Effector memory CD8-positive, alpha-beta T cell (primary cell): ENCODE measurements at regions not wholly inside any gene's neighbourhood (a gene's known extent, or its start where the extent isn't known, plus 50 kb on each side); places are given as distances from the start of the nearest gene placed in this dataset.
A peak's percentile ranks its signal among the peaks of the same experiment; 100 is the strongest.

Source experiments
- ATAC-seq: fragments of 150-1000 bp; cut with Tn5 transposase; replicated peaks from 2 replicates; pipeline ENCODE4 v1.10.0; 2021; ENCODE audit warnings: mild to moderate bottlenecking, moderate library complexity
- DNase-seq, 3 experiments: peaks; one replicate each; pipeline ENCODE4 v3.0.0; 2021
- H3K27ac Mint-ChIP-seq, 2 donors: one replicate each; pipeline ENCODE4 v1.8.0; 2022; ENCODE audit warnings: mild to moderate bottlenecking in 2 of 2, mixed read lengths in 2 of 2, moderate library complexity in 2 of 2
- H3K27me3 Mint-ChIP-seq, 2 donors: one replicate each; pipeline ENCODE4 v1.8.0; 2022; ENCODE audit warnings: mixed read lengths in 2 of 2
- H3K36me3 Mint-ChIP-seq: one replicate; pipeline ENCODE4 v1.8.0; 2022; ENCODE audit warnings: mild to moderate bottlenecking, moderate library complexity, mixed read lengths; ENCODE audit not compliant: insufficient read depth
- H3K4me1 Mint-ChIP-seq, 2 donors: one replicate each; pipeline ENCODE4 v1.8.0; 2022; ENCODE audit warnings: low read depth in 2 of 2, mixed read lengths in 2 of 2
- H3K4me3 Mint-ChIP-seq, 2 donors: one replicate each; pipeline ENCODE4 v1.8.0; 2022; ENCODE audit warnings: mild to moderate bottlenecking in 2 of 2, mixed read lengths in 2 of 2, moderate library complexity in 2 of 2
- H3K9me3 Mint-ChIP-seq, 2 donors: one replicate each; pipeline ENCODE4 v1.8.0; 2022; ENCODE audit warnings: mixed read lengths in 2 of 2

DNA sequence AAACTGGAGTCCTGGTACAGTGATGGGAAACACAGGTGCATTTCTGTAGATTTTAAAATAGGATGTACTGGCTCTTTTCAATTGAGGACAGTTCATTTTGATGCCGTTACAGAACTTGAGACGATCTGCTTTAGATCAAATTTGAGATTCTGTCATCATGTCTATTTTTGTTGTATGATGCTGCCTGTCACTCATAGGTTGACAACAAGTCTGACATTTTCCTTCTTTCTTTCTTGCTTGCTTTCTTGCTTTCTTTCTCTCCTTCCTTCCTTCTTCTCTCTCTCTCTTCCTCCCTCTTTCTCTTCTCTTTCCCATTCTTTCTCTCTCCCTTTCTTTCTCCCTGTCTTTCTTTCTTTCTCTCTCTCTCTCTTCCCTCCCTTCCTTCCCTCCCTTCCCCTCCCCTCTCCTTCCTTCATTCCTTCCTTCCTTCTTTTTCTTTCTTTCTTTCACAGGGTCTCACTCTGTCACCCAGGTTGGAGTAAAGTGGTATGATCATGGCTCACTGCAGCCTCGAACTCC, 152.6 kb upstream of the SGK1 start:
- DNase-seq: no peak
- H3K9me3 Mint-ChIP-seq: no peaks in the 10 kb centered on the region
- no peak overlapping the region for H3K4me3 Mint-ChIP-seq
- H3K36me3 Mint-ChIP-seq: no peaks in the 10 kb centered on the region
- ATAC-seq: no peak
- no peak overlapping the region for H3K27ac Mint-ChIP-seq
- H3K4me1 Mint-ChIP-seq: no peaks in the 10 kb centered on the region
- no peaks in the 10 kb centered on the region for H3K27me3 Mint-ChIP-seq

DNA sequence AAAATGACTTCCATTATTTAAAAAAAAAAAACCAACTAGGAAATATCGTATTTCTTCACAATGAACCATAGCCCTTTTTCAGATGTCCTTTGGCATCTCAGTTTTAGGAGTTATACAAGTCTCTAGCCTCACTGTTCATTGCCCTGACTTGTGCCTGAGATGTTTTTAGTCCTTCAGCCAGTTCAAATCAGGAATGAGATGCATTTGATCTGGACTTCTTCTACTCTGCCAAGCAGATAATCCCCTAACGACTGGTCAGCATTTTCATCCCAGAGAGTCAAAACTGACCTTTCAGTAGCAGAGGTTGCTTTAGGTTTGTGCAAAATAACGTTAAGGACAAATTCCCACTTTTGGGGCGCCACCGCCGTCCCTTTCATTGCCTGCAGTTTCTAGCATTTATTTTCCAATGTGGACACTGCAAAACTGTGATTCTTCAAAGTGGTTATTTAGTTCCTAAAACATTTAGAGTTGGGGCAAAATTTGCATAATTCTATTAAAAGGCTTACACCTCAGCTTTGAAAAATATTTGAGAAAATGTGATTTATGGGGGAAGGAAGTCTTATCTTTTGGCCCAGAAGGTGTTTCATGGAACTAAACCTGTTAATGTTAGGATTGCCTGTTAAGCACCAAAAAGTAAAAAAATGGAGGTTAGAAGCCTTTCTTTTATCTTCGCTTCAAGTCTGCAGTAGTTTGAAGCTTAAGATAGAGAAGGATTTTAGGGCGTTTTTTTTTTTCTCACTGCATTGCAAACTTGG, 152.0 kb upstream of the SGK1 start:
- Mint-ChIP-seq H3K4me3 (no peak overlapping the region), H3K4me1 (no peaks in the 10 kb centered on the region), H3K9me3 (no peaks in the 10 kb centered on the region), H3K27ac (no peak overlapping the region), H3K36me3 (no peaks in the 10 kb centered on the region), H3K27me3 (no peaks in the 10 kb centered on the region)
- DNase-seq (no peak), ATAC-seq (no peak)

DNA sequence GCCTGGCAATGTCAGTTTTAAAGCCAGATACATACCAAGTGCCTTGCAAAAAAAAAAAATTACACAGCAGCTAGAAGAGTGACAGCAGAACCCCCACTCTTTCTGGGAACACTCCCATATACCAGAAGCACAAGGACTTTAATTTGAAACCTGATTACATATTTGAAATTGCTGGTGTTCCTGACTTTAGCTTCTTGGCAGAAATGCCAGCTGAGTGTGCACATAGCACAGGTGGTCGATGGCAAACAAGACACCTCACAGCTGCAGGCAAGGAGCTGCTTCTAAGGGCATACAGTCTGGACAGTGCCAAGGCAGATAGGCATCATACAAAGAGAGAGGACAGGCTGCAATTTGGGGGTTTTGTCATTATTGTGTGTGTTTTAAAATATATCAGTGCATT, 150.7 kb upstream of the SGK1 start:
- Mint-ChIP-seq H3K9me3 (no peaks in the 10 kb centered on the region), H3K27me3 (no peaks in the 10 kb centered on the region), H3K4me1 (no peaks in the 10 kb centered on the region), H3K4me3 (no peak overlapping the region), H3K27ac (no peak overlapping the region), H3K36me3 (no peaks in the 10 kb centered on the region)
- ATAC-seq (no peak), DNase-seq (no peak)

DNA sequence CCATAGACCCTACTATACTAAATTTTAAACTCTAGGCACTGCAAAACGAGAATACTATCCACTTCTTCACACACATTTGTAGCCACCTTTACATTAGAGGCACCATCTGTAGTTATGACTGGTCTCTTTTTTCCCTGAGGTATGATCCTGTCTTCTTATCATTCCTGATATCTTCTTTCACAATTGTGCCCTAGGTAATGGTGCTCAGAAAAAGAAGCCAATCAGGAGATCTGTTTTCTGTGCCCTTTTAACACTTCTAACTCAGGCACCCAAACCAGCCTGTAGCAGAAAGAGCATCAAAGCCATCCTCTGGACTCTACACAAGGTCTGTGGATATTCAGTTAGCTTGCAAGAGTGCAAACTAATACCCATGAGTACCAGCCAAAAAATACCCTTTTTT, 149.7 kb upstream of the SGK1 start:
- Mint-ChIP-seq H3K4me1 (no peaks in the 10 kb centered on the region), H3K27ac (no peak overlapping the region), H3K27me3 (no peaks in the 10 kb centered on the region), H3K36me3 (no peaks in the 10 kb centered on the region), H3K9me3 (no peaks in the 10 kb centered on the region), H3K4me3 (no peak overlapping the region)
- ATAC-seq (no peak), DNase-seq (no peak)

DNA sequence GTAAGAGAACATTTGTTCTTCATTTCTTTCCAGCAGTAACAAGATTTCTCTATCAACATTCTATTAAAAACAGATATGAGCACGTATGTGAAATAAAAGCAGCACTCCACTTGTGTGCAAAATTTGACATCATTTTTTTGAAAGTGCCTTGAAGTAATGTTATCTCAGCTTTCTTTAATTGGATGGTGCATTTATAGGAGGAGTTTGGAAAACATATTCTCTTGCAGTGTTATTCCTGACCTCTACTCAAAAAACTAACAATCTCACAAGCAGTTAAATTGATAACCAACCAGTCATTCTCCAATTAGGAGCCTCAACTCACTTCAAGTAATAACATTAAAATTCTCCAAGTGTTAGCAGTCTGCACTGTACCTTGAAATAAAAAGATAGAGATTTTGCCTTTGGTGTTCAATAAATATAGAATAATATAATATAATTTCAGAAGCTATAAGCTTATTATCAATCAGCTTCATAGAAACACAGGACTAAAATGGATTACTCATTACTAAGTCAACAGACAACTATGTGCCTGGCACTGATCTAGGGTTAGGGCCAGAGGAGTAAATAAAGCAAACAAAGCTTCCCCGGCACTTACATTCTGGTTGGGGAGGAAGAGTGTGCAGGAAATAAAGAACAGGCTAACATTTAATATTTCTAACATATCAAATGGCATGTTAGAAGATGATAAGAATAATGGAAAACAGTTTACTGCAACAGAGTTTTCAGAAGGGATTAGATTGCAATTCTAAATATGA, 149.0 kb upstream of the SGK1 start:
- H3K9me3 Mint-ChIP-seq: no peaks in the 10 kb centered on the region
- H3K4me3 Mint-ChIP-seq: no peak overlapping the region
- H3K27ac Mint-ChIP-seq: no peak overlapping the region
- ATAC-seq (no peak), DNase-seq (no peak)
- H3K36me3 Mint-ChIP-seq: no peaks in the 10 kb centered on the region
- no peaks in the 10 kb centered on the region for H3K27me3 Mint-ChIP-seq
- no peaks in the 10 kb centered on the region for H3K4me1 Mint-ChIP-seq

DNA sequence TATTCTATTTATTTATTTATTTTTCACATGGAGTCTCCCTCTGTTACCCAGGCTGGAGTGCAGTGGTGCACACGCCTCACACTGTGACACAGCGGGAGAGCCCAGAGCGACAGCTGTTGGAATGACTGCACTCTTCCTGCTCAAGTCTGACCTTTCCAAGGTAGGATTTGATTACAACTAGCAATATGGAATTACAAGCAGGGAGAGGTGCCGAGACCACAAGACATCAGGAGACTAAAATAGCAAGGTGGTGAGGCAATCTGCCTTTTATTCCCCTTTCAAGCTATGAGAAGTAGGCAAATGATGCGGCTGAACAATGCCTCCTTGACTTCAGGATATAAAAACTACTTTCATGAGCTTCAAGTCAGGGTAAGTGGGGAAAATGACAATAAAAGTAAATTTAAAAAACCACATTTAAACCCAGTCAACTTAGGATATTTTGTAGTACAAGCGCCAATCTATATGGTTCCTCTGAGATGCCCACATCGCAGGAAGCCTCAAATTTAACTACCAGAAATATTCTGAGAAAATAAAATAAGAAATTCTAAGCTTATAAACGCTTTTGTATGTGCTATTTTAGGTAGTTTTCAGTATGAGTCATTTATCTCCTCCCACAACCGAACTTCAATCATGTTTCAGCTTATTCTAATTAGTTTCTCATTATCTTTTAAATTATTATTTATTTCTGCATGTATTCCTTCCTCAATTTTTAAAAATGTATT, 146.9 kb upstream of the SGK1 start:
- Mint-ChIP-seq H3K4me3 (no peak overlapping the region), H3K36me3 (no peaks in the 10 kb centered on the region), H3K27ac (no peak overlapping the region), H3K4me1 (no peaks in the 10 kb centered on the region), H3K9me3 (no peaks in the 10 kb centered on the region), H3K27me3 (peaks cover 0 to 3% of the 10 kb centered on the region in 2 donors)
- ATAC-seq: no peak
- DNase-seq: no peak

DNA sequence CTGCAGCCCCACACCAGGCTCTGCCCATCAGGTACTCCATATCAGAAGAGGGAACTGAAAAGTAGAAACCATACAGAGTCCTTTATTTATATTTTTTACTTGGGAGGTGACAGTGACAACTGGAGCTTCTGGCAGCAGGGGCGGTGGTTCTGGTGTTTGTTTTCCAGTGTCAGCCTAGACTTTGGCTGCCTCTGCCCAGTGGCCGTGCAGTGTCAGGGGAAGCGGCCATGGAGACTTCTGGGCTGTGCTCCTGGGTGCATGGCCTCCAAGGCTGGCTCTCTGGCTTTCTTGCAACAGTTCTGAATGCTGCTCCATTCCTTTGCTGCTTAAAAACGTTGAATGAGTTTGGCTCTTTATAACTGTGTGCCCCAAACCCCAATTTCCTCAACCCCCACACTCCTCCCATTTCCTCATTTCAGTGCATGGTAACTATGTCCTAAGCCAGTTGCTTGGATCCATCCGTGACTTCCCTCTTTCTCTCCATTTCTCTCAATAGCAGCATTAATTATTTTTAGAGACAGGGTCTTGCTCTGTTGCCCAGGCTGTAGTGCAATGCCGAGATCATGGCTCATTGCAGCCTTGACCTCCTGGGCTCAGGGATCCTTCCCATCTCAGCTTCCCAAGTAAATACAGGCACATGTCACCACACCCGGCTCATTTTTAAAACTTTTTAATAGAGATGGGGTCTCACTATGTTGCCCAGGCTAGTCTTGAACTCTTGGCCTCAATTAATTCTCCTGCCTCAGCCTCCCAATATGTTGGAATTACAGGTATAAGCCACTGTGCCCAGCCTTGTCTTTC, 141.1 kb upstream of the SGK1 start:
- Mint-ChIP-seq H3K27ac (no peak overlapping the region), H3K4me3 (no peak overlapping the region), H3K9me3 (no peaks in the 10 kb centered on the region), H3K27me3 (peaks cover 0 to 6% of the 10 kb centered on the region in 2 donors), H3K4me1 (peaks cover 4 to 6% of the 10 kb centered on the region in 2 donors), H3K36me3 (no peaks in the 10 kb centered on the region)
- DNase-seq (no peak), ATAC-seq (no peak)

DNA sequence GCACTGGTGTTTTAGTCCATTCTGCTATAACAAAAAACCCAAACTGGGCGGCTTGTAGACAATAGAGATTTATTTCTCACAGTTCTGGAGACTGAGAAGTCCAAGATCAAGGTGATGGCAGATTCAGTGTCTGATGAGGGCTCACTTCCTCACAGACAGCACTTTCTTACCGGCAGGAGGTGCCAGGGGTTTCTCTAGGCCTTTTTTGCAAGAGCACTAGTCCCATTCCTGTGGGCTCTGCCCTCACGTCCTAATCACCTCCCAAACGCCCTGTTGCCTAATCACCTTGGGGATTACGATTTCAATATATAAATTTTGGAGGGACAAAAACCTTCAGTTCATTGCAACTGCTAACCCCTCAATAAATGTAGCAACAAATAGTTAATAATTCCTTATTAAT, 140.0 kb upstream of the SGK1 start:
- peaks cover 0 to 6% of the 10 kb centered on the region in 2 donors for H3K27me3 Mint-ChIP-seq
- peaks cover 4 to 6% of the 10 kb centered on the region in 2 donors for H3K4me1 Mint-ChIP-seq
- DNase-seq: no peak
- H3K9me3 Mint-ChIP-seq: no peaks in the 10 kb centered on the region
- no peak overlapping the region for H3K27ac Mint-ChIP-seq
- ATAC-seq: no peak
- no peaks in the 10 kb centered on the region for H3K36me3 Mint-ChIP-seq
- no peak overlapping the region for H3K4me3 Mint-ChIP-seq

DNA sequence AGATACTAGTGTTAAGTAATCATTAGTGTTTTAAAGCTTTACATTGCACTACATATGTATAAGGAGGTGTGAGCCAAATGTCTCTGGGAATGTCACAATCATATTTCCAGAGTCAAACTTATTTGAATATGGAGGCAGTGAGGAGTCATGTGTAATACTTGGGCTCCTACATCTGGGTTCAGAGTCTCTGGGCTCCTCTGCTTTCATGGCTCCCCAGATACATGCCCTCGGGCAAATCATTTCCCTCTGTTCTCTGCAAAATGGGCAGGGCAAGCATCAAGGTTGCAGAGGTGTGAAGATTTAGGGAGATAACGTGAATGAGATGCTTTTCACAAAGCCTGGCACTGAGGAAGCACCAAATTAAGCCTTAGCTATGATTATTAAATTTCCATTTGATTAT, 138.3 kb upstream of the SGK1 start:
- Mint-ChIP-seq H3K27me3 (peaks cover 0 to 6% of the 10 kb centered on the region in 2 donors), H3K27ac (no peak overlapping the region), H3K9me3 (no peaks in the 10 kb centered on the region), H3K4me1 (peaks cover 4 to 6% of the 10 kb centered on the region in 2 donors), H3K36me3 (peaks cover 3% of the 10 kb centered on the region), H3K4me3 (no peak overlapping the region)
- ATAC-seq: peak; percentile 95
- peak; percentile 14 to 20 (median 17) for DNase-seq

DNA sequence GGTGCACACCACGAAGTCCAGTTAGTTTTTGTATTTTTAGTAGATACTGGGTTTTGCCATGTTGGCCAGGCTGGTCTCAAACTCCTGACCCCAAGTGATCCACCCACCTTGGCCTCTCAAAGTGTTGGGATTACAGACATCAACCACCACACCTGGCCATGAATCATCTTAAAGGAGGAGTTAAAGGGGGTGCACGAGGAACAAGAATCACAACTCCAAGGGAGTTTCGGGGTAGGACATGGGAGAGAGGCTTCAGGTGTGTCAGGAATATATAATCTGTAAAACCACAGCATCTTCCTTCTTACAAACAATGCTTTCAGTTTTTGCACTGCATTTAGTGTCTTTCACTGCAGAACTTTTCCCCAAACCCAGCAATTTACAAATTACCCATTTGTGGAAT, 137.4 kb upstream of the SGK1 start:
- no peak overlapping the region for H3K4me3 Mint-ChIP-seq
- DNase-seq: no peak
- H3K27ac Mint-ChIP-seq: no peak overlapping the region
- H3K9me3 Mint-ChIP-seq: no peaks in the 10 kb centered on the region
- ATAC-seq: no peak
- H3K36me3 Mint-ChIP-seq: peaks cover 3% of the 10 kb centered on the region
- H3K4me1 Mint-ChIP-seq: peaks cover 4 to 6% of the 10 kb centered on the region in 2 donors
- H3K27me3 Mint-ChIP-seq: peaks cover 0 to 6% of the 10 kb centered on the region in 2 donors

DNA sequence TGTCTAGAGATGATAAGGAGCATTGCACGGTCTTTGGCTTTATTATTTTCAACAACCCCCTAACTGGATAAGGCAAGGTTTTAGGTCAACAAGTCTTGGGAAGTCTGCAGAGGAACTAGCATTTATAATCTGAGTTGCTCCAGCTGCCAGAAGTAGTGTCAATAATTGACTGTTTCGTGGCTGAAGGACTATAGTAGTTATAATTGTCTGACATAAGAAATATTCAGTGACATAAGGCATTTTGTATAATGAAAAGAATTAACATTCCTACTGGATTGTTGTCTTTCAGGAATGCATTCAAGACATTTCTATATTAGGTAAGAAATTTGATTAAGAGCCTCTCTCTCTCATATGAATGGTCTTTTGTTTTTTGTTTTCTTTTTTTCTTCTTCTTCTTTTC, 136.9 kb upstream of the SGK1 start:
- H3K4me1 Mint-ChIP-seq: peaks cover 4 to 6% of the 10 kb centered on the region in 2 donors
- DNase-seq (no peak), ATAC-seq (no peak)
- peaks cover 3% of the 10 kb centered on the region for H3K36me3 Mint-ChIP-seq
- no peak overlapping the region for H3K27ac Mint-ChIP-seq
- peaks cover 0 to 2% of the 10 kb centered on the region in 2 donors for H3K27me3 Mint-ChIP-seq
- no peak overlapping the region for H3K4me3 Mint-ChIP-seq
- no peaks in the 10 kb centered on the region for H3K9me3 Mint-ChIP-seq

DNA sequence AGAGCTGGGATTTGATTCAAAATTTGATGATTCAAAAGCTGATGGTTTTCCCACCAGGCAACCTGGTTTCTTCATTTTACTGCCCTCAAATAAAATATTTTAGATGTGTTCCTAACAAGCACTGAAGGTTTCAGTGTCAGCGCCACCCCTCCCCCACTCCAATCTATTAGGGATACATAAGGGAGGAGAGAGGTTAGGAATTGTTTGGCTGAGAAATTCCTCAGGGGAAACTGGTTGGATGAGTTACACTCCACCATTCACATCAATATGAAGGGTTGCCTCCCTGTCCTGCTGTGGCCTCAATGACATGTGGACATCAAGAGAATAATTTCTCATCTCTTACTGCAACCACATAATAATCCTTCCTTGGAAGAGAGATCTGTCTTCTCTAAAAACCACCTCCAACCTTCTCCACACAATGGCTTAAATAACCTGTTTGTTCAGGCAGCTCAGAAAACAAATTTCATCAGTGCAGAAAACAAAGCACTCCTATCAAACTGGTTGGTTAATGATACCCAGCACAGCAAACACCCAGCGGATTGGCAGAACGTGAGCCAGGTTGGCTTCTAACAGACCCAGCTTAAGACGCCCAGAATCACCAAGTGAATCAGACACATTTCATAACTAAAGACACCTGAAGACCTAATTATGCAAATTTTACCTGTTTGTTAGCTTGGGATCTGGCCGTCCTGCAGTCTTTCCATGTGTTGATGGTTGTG, 136.0 kb upstream of the SGK1 start:
- ATAC-seq (no peak), DNase-seq (no peak)
- H3K4me1 Mint-ChIP-seq: peaks cover 4 to 6% of the 10 kb centered on the region in 2 donors
- H3K36me3 Mint-ChIP-seq: peaks cover 3% of the 10 kb centered on the region
- H3K27ac Mint-ChIP-seq: no peak overlapping the region
- H3K27me3 Mint-ChIP-seq: no peaks in the 10 kb centered on the region
- no peaks in the 10 kb centered on the region for H3K9me3 Mint-ChIP-seq
- H3K4me3 Mint-ChIP-seq: no peak overlapping the region
